GDM1 (cell line): ENCODE measurements at regions not wholly inside any gene's neighbourhood (a gene's known extent, or its start where the extent isn't known, plus 50 kb on each side); places are given as distances from the start of the nearest gene placed in this dataset.

ENCODE experiments used
- DNase-seq: peaks from one replicate; lab custom pipeline; 2025; lab: John Stamatoyannopoulos, UW

DNA sequence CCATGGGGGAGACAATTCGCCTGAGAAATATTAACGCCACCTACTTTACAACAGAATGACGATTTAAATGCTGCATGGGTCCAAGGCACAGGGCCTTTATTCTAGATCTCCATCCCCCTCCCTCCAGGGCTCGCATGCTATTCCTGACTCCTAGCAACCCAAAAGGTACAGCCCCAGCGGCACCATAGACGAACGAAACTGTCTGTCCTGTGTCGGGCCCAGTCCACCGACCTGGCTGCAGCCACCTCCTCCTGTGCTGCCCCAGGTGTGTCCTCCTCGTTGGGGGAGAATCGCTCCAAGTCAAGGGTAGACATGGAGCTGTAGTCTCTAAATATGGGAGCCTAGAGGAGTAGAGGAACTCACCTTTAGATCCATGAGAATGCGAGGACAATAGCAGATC, 196.5 kb downstream of the TOMM20 start:
- no peak for DNase-seq

DNA sequence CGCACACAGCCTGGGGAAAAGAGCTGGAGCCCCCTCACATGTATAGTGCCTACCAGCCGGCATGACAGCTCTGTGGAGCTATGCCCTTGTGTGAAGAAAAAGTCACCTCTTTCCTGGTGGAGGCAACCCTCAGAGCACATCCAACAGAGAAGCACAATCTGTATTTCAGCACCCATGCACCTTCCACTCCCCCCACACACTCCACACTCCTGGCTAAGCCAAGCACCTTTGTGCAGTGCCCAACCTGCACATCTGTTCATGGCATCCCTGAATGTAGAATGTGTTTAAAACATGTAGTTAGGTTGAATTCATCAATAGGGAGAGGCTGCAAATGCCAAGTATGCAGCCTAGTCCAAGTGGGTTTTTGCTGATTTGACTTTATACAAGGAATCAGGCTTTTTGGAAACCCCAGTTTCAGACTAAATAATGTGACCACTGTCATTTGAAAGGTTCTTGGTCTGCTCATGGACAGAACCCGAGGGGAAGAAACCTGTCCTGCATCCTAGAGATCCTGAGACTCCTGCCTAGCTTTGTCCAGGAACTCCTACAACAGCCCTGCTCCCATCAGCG, 197.1 kb downstream of the TOMM20 start:
- DNase-seq = no peak

DNA sequence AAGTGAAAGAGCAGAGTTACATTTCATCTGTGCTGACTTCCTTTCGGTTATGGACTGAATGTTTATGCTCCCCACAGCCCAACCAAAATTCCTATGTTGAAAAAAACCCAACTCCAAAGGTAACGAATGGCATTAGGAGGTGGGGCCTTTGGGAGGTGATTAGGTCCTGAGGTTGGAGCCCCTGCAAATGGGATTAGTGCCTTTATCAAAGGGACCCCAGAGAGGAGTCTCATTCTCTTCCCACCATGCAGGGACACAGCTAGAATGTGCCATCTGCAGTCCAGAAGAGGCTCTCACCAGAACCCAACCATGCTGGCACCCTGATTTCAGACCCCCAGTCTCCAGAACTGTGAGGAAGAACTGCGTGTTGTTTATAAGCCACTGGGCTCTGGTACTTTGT, 199.3 kb downstream of the TOMM20 start:
- DNase-seq = no peak

DNA sequence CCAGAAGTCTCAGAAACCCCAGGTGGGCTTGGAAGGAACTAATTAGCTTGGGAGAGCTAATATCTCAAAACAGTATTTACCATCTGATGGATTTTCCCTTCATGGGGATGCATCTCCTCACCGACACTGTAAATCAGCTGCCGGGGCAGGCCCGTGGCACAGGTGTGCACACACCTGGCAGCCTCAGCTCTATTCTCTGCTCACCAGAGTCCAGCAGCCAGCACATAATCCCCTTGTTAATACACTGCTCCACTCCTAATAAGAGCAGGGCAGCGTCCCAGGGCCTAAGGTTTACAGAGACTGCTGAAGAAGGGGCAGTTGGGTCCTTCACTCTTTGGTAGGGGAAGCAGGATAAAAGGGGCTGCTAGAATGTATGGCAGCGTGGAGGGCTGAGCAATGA, 200.0 kb downstream of the TOMM20 start:
- no peak for DNase-seq

DNA sequence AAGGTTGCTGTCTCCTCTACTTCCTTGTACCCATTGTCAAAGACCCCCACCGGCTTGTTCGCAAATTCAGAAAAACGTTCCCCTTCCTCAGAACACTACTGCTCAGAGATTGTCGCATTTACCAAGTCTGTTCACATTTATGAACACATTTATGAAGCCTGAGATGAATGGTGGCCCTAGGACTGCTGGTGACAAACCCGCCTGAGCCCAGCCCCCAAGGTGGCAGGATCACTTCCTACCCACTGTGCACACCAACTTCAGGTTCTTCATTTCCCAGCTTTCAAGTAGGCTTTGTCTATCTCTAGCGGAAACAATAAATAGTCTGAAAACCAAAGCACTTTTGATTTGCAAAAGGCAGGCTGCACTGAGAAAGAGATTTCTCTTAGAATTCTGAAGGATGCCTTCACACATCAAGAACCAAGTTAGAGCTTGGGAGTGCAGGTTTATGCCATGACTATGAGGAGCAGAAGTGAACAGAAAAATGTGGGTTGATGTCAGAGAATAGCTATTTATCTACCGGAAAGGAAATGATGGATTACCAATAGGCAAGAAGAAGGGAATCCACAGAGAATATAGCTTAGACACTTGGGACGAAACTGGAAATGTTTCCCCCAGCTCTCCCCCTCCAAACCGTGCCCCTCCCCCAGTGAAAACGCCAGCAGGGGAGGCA, 200.5 kb downstream of the TOMM20 start:
- no peak for DNase-seq

DNA sequence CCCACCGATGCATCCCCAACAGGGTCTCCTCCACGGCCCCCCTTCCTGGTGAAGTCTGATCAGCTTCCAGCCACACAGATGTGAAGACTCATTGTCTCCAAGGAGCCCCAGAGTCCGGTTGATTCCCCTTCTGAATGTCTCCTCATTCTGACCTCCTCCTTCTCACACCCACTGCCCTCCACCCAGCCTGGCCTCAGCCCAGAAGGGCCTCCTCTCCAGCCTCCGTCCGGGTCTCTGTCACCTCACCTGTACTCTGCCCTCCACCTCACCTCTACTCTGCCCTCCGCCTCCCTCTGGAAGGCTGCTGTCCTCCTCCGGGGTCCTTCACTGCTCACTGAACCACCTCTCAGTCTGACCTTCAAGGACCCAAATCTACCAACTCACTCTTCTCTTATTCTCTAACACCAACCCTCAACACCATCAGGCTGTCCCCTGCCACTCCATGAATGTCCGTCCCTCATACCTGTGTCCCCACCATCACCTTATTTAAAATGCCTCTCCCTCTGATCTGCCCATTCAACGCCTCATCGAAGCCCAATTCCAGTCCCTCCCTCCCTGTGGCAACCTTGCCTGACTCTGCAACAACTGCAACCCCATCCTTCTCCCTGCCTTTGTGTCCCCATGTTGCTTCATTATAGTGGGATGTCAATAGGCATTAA, 201.2 kb downstream of the TOMM20 start:
- DNase-seq = no peak

DNA sequence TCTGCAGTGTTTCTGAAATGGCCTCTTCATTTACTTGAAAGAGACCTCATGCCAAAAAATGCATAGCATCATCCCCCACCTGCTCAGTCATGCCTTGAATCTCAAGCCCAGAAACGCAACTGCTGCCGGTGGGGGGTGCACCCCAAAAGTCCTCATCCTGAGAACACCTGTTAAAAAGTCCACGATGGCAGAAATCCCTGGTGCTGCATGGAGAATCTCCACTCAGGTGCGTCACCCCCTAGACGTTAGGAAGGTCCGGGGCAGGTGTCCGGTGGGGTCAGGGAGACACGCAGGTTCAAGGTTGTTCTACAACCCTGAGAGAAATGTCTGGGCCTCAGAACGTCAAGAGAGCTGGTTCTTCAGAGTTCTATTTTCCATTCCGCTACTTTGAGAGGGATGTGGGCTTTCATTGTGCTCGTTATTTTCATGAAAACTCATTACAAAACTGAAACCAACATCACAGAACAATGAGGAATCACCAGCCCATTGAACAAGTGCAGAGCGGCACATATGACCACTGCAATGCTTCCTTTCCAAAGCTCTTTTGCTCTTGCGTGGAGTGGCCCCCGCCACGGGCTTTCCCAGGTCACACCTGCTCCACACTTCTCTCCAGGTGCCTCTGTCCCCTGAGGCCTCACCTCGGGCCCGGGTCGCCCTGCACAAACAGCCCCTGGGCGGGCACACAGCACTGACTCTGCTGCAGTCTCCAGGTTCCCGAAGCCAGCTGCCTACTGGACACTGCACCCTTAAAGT, 201.9 kb downstream of the TOMM20 start:
- DNase-seq = no peak

DNA sequence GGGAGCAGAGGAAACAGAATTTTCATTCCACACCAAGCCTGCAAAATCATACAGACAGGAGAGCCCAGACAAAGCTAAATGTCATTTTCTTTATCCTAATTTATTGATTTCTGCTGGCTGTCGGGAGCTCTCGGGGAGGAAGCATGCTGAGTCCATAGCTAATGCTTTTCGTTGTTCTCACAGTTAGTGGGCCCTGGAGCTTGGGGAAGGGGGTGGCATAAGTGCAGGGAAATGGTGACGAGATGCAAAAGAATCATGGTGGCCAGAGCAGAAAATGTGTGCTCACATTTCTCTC, 202.4 kb downstream of the TOMM20 start:
- no peak for DNase-seq

DNA sequence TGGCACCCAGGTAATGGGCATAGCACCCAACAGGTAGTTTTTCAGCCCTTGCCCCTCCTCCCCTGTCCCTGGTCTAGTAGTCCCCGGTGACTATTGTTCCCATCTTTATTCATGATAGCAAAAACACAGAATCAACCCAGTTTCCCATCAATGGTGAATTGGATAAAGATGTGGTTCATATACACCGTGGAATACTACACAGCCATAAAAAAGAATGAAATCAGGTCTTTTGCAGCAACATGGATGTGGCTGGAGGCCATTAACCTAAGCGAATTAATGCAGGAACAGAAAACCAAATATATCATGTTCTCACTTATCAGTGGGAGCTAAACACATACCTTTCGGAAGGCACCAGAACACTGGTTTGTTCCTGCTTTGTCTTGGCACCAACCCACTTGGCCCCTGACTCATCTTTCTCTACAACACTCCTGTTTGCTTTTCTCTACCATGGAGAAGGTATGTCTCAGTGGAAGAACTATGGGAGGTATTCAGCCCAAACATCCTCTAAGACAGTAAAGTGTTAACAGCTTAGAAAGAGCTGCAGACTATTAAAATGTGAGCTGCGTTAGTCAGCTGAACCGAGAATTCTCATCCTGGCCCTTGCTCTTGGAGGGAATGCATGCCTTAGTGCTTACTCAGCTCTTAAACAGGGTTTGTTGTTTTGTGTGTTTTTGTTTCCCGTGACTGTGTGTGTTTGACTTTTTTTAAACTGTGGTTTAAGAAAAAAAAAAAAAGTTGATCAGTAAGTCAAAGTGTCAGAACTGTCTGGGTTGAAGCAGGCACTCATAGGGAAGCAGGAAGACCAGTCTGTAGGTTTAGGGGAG, 203.0 kb downstream of the TOMM20 start:
- DNase-seq = peak; percentile 52

DNA sequence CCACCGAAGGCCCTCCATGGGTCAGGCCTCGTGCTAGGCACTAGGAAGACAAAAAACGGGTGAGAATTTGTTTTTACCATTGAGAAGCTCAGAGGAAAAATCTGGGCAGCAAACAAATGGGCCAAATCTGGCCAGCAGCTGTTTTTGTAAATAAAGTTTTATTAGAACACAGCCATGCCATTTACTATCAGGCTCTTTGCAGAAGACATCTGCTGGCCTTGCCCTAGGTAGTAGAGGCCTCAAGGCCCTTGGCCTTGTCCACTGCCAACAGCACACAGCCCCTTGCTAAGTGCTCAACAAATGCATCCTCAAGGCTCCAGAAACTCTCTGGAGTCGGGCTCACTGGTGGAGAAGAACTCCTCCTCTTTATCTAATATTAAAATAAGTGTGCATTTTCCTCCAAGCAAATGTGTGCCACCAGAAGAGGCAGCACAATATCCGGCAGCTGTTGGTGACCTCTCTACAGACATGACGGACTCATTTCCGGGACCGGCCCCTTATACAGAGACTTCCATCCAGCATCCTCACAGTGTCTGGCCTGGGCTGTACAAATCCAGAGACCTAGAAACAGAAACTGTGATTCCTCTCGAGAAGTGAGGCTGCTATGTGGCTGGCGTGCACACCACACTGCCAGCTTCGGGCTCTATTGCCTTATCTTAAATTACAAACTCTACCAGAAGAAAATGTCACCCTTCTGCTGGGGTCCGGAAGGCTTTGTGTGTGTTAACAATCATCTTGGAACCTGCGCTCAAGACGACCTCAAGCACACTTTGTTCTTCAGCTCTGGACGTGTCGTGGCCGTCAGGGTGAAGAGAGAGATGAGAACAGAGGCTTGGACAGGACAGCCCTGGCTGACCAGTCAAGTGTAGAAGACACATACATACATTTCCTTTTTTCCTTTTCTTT, 203.9 kb downstream of the TOMM20 start:
- no peak for DNase-seq

DNA sequence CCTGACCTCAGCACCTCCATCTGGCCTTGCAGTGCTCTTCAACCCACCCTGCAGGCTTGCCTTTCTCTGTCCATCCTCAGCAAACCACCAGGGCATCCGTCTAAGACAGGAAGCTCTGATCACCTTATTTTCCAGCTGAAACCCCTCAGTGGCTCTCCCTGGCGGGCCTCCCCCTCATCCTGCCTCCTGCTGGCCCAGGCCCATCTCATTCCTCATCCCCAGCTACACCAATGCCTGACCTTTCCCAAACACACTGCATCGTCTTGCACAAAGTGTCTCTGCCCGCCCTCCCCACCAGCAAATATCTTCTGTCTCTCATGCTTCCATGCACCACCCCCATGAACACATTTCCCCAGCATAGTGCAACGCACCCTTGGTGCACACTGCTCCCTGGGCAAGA, 205.0 kb downstream of the TOMM20 start:
- DNase-seq = no peak

DNA sequence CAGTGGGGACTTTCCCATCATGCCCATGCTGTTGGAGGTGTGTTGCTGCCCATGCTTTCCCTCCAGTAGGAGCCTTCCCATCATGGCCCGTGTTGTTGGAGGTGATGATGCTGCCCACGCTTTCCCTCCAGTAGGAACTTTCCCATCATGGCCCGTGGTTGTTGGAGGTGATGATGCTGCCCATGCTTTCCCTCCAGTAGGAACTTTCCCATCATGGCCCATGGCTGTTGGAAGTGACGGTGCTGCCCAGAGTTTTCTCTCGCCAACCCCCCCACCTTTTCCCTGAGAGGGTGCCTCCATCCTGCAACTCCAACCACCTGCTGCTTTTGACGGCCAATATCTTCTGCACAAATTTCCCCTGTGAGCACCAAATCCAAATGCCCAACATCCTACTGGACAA, 205.7 kb downstream of the TOMM20 start:
- DNase-seq = no peak

DNA sequence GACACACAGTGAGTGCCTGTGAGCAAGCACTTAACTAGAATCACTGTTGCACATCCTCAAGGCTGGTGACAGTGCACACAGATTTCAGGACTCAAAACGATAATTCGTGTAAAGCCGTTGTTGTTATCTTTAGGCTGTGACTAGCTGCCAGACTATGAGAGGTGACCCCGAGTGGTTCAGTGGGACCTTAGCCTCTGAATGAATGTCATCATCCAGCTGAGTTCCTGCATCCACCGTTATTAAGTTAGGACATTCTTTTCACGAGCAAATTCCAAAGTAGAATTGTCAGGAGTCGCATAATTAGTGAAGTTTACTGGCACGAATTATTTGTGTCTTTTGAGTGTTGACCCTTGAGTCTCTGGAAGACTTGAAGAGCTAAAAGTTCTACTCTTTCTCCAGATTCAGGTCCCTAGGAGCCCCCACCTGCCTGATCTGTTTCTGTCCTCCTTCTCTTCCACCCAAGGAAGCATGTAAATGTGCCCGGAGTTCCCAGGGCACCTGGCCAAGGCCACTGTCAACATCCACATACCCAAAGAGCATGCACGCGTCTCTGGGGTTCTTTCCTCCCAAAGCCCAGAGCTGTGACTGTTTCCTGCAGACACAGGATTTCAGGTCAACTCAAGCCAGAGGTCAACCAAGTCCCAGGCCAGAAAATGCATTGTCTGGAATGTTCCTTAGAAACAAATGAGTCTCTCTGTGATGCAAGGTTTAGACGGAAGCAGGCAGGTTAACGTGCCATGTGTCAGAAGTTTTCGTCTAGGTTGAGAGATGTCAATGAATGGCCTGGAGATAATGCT, 207.2 kb downstream of the TOMM20 start:
- DNase-seq = no peak

DNA sequence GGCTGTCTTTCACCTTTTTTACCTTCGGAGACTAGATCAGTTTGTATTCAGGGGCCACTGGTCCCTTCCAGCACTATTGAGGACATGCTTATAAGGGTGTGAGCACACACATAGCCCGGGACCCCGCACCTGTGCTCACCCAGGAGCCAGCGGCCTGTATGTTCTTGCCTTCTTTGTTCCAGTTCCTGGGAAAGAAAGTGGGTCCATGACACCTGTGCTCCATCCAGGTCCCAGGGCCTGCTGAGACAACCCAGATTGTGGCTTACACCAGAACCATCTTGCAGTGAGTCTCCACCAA, 207.8 kb downstream of the TOMM20 start:
- DNase-seq = no peak

DNA sequence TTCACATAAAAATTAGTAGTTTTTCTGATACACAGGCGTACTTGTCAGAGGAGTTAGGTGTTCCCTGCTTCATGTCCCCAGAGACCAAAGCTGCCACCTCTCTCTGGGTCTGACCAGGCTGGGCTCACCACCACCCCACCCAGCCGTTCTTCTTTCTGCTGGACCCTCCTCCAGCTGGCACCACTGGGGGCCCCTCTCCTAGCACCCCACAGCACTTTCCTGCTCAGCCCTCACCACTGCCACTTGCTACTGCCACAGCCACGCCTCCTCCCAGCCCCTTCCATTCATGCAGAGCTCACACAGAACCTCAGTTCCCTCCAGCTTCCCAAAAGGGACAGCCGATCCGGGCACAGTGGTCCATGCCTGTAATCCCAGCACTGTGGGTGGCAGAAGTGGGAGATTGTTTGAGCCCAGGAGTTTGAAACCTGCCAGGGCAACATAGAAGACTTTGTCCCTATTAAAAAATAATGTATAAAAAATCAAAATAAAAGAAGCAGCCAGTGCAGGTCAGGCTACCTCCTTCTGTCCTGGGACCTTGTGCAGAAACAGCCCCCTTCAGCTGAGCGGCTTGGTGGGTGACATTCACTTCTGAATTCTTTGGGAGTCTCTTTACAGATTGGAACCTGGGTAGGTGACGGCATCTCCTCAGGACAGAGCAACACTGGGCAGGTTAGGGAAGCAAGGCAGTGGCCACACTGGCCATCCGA, 208.3 kb downstream of the TOMM20 start:
- no peak for DNase-seq

DNA sequence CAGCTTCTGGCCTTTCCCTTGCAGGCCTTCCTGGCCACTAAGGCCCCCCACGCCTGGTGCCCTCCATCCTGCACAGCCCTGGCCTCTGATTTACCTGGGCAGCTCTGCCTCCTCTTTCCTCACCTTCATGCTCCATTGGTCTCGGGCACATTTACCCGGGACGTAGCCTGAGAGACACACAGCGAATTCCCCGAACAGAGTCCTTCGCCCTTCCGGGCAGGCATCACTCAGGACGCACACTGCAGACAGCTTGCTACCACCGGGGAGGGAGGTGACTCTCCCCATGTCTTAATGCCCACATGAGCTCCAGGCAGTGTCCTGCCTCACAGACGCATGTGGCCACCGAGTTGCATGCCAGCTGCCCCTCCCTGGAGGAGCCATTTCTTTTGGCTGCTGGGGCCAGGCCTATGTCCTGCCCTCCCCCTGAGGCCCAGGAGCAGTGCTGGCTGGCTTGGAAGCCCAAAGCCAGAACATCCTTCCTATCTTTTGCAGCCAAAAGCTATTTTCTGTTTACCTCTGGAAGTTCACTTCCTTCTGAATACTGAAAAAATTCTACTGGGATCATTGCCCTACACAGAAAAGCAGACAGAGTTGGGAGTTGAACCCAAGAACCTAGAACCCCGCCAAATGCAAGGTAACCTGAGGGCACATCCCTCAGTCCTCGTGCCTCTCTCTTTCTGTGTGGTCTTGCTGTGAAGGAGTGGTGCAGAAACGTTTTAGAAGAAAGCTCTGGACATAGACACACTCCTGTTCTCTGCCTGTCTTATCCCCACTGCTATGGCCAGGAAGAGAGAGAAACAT, 209.5 kb downstream of the TOMM20 start:
- no peak for DNase-seq

DNA sequence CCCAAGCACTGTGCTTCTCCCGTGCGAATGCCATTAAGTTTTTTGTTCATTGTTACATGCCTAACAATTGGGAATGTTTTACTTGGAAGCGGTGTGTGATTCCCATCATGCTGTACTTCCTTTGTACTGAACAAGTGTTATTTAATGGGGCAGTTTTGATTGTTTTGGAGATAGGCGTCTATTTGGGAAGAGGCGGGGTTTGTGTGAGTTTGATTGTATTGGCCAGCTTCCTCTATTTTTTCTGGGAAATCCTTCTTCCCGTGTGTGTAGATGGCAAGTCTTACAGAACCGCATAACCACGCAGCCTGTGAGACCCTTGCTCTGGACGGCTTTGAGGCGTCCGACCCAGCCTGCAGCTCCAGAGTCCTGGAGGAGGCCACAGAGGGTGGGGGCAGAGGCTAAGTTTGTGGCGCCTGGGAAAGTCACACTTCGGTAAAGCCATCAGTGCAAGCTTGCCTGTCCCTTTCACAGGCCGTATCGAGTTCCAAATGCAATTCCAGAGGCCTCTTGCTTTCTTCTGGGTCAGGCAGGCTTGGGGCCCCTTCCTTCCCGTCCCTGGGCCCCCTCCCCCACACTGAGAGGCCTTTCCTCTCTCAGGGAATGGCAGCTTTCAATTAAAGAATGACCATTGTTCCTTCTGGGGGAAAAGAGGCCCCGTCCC, 210.3 kb downstream of the TOMM20 start:
- DNase-seq = no peak

DNA sequence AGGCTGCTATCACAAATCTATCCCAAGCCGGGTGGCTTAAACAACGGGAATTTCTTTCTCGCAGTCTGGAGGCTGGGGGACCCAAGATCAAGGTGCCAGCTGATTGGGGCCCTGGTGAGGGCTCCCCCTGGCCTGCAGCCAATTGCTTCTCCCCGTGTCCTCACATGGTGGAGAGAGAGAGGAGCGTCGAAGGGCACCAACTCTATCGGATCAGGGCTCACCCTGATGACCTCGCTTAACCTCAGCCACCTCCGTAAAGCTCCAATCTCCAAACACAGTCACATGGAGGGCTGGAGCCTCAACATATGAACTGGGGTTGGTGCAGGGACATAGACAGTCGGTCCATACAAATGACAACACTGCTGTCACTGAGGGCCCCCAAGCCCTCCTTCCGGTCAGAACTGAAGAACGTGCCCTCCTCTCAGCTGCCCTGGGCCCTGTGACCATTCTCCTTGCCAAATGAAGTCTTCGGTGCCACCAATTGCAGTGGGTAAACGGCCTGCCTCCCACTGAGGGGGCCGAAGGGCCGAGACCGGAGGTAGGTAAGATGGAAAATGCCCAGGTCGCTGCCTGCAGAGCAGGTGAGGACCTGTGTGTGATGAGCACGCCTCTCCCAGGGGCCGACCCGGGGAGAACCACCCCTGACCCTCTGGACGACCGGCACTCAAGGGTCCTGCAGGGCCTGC, 211.0 kb downstream of the TOMM20 start:
- DNase-seq = no peak
